ENCODE measurements at regions not wholly inside any gene's neighbourhood (a gene's known extent, or its start where the extent isn't known, plus 50 kb on each side); places are given as distances from the start of the nearest gene placed in this dataset.

DNA sequence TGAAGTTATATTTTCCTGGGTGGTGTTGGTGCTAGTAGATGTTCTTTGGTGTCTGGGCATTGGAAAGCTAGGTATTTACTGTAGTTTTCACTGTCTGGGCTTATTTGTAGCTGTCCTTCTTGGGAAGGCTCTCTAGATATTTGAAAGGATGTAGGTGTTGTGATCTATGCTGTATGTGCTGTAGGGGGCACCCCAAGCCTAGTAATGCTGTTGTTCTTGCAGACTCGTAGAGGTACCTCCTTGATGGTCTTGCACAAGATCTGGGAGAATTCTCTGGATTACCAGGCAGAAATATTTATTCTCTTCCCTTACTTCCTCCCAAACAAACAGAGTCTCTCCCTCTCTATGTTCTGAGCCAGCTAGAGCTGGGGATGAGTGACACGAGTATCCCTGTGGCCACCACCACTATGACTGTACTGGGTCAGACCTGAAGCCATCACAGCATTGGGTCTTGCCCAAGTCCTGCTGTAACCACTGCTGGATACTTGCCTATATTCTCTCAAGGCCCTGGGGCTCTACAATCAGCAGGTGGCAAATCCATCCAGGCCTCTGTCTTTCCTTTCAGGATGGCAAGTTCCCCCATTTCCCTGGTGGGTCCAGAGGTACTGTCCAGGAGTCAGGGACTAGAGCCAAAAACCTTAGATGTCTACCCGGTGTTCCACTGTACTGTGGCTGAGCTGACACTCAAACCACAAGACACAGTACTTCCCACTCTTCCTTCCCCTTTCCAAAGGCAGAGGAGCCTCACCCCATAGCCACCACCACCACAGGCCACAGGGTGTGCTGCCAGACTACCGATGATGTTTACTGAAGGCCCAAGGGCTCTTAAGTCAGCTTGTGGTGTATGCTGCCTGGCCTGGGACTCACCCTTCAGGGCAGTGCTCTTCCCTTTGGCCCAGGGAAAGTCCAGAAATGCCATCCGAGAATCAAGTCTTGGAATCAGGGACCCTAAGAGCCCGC lies 195.2 kb upstream of the DPPA4 start:
- peak; percentile 33 to 41 for DNase-seq

- no peak for DNase-seq
These were observed 208.4 kb upstream of the DPPA4 start for GRCh38 chr3:109545746-109546145.

GRCh38 chr3:109548192-109548938 lies 211.0 kb upstream of the DPPA4 start:
- no peak for DNase-seq

DNA sequence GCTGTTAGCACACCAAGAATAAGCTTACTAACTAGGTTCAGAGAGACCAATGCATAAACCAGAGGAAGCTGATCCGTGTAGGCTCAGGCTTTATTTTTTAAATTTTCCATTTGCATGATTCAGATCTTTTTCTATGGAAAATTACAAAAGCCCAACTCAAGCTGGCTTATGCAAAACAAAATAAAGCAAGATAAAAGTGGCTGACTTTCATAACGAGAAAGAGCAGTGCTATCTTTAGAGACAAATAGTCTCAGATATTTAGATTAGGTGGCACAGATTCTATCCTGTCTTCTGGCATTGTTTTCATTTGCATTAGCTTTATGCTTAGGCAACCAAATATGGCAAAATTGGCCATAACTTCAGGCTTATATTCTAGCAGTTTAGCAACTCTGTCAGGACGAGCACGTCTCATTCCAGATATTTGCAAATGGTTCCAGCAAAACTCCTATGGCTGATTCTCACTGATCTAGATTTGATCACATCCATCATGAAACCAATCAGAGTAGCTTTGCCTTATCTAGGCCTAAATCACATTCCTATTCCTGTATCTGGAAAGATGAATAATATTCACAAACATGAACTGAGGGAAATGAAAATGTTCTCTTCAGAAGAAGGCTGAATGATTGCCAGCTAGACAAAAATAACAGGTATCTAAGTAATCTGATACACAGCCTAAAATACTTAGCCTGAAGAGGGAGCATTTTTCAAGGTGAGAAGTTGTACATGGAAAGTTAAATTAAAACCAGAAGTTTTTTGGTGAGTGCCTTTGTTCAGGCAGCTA lies 216.4 kb upstream of the DPPA4 start:
- DNase-seq: no peak

- no peak for DNase-seq
These were observed 222.0 kb upstream of the DPPA4 start for GRCh38 chr3:109559389-109559788.

- DNase-seq: peak; percentile 6 to 32
These were observed 225.8 kb upstream of the DPPA4 start for GRCh38 chr3:109563149-109563548.

DNA sequence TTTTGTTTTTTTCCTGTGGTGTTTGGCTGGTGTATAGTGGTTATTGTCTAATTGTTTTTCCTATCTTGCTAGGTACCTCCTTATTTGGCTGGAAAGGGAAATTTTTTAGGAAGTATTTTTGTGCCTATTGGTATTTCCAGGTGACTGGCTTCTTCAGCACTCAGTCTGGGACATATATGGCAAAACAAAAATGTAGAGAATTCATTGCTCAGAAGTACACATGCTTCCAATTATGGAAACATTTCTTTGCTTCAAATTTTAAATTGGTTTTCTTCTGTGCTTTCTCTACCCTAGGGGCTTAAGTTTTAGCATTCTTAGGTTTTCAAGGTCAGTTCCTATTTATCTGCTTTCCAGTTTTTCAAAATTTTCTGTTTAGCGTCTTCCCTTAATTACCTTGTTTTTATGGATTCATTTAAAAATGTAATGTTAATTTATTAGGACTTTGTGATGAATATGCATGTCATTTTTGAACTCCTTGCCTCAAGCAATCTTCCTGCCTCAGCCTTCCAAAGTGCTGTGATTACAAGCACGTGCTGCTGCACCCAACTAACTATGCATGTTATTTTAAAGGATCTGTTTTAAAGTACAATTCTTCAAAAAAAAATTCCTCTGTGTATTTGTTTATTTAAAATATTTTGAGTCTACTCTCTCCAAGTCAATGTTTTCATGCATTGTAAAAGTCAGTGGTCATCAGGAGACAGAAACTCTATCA lies 231.9 kb upstream of the DPPA4 start:
- DNase-seq: no peak

DNA sequence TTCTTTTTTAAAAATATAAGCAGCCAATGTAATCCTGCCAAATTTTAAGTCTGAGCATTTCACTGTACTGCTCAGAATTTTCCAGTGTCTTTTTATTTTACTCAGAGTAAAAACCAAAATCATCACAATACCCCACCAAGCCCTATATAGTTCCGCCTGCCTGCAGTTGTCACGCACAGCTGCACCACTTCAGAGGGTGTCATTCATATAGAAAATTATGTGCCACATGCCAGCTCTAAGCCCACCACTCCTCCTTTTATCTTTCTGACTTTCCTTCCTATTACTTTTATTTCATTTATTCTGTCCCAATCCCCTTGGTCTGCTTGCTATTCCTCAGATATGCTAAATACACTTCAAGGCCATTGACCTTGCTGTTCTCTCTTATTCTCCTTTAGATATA lies 233.1 kb upstream of the DPPA4 start:
- no peak for DNase-seq

GRCh38 chr3:109572301-109572700 lies 235.0 kb upstream of the DPPA4 start:
- no peak for DNase-seq

DNA sequence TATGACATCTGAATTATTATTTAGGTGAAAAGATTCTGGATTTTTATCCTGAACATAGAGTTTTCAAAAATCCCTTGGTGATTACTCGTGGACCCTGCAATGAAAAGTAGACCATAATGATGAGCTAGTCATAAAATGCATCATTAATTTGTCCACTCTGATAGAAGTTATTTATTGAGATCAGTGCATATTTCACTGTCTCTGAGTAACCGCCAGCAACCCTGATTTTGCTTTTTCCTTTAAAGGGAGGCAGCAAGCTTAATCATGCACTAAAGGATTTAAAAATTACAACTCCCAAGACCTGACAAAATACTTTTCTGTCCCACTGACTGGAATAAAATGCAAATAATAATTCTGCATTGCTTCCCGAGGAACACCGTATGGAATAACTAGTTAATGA lies 259.6 kb upstream of the DPPA4 start:
- DNase-seq: no peak

DNA sequence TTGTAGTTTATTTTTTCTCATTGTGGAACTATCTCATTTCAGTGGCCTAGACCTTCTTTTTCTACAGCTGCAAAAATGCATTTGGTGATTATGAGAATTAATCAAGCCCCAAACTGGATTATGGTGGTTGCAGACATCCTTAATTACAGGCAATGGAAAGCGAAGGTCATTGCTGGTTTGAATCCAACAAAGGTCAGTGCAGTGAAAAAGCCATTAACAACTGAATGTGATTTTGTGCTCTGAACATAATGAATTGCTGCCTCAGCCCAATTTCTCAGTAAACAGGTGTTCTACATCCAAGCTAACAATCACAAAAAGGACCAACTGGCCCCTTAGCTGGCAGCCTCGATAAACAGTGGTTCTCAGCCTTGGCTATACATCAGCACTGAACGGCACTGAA lies 260.1 kb upstream of the DPPA4 start:
- no peak for DNase-seq

DNA sequence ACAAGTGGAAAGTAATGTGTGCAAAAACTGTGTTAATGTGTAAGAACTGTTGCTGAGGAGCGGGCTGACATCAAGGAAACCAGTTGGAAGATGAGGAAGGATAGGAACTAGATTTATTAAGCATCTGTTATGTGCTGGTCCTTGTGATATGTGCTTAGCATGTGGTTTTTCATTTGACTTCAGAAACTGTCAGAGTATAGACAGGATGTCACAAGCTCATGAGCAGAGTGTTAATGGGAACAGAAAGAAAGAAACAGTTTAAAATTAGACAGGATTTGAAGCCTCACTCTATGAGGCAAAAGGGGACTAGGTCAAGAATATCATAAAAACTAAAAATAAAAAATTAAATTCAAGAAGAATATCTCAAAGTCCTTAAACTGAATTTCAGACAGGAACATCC lies 270.6 kb upstream of the DPPA4 start:
- no peak for DNase-seq

DNA sequence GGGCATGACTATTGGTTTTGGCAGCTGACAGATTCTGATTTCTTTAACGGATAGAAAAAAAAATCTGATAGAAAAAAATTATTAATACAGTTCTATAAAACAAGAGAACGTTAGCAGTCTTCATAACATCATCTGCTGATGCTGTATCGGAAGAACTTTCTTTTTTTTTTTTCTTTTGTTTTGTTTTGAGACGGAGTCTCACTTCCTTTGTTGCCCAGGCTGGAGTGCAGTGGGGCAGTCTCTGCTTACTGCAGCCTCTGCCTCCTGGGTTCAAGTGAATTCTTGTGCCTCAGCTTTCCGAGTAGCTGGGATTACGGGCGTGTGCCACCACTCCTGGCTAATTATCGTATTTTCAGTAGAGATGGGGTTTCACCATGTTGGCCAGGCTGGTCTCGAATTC lies 271.2 kb upstream of the DPPA4 start:
- no peak for DNase-seq

GRCh38 chr3:109618766-109619378 lies 281.5 kb upstream of the DPPA4 start:
- no peak for DNase-seq

GRCh38 chr3:109631897-109632296 lies 294.6 kb upstream of the DPPA4 start:
- no peak for DNase-seq

DNA sequence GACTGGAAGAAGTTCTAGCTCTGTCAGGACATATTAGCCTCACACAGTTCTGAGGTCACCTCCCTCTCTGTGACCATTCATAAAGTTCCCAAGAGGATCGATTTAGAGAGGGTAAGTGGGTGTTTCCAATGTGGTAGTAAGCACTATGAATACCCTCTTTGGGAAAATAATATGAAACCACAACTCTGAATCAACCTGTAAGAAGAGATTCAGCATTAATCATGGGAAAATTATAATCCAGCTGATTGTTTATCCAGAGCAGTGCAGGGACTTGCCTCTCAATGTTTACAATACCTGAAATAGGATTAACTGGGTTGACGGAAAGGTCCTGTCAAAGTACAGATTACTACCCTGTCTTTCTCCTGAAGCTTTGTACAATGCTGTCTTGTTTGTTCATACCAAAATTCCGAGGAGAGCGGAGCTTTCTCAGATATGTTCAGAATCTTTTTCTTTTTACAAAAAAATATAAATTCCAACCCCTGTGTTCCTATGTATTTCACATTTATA lies 302.9 kb upstream of the DPPA4 start:
- DNase-seq: no peak

GRCh38 chr3:109642025-109642424 lies 304.7 kb upstream of the DPPA4 start:
- no peak for DNase-seq

DNA sequence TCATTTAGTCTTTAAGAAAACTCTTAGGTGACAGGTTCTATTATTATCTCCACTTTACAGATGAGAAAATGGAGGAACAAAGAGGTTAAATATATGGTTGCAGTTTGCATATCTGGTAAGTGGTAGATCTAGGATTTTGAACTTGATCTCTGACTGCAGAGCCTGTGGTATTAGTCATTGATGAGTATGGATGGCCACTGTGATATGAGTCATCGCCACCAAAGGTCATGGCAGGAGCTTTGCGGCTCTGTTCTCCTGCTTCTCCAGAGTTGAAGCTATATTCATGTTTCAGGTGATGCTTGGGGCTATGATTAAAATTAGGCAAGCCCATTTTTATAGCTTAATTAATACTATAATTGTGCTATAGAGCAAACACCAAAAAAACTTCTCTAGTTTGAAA lies 306.2 kb upstream of the DPPA4 start:
- no peak for DNase-seq

GRCh38 chr3:109644332-109644731 lies 307.0 kb upstream of the DPPA4 start:
- no peak for DNase-seq

DNA sequence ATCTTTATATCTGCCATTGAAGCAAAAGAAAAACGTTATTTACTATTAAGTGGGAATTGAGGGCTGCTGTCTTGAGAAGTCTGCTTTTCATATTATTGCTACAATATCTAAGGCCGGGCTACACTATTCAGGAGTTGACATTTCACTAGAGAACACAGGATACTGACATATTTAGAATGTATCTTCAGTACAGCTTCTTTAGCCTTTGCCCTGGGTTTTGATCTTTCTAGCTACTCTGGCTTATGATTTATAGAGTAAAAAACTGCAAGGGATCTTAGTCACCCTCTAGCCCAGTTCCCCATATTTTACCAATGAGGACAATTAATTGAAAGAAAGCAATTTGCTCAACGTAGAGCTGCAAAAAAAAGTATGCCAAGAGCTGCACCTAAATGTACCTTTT lies 307.4 kb upstream of the DPPA4 start:
- DNase-seq: no peak

DNA sequence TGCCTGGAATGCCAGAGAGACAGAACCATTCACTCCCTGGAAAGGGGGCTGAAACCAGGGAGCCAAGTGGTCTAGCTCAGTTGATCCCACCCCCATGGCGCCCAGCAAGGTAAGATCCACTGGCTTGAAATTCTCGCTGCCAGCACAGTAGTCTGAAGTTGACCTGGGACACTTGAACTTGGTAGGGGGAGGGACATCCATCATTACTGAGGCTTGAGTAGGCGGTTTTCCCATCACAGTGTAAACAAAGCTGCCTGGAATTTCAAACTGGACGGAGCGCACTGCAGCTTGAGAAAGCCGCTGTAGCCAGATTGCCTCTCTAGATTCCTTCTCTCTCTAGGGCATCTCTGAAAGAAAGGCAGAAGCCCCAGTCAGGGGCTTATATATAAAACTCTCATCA lies 310.7 kb upstream of the DPPA4 start:
- no peak for DNase-seq

GRCh38 chr3:109656225-109656624 lies 318.9 kb upstream of the DPPA4 start:
- DNase-seq: no peak

Measured in stimulated activated CD4-positive, alpha-beta T cell treated with anti-CD3 and anti-CD28 coated beads, Interleukin-2, amount 100 ng/mL, for 24 hours (primary cell).